HG03159 (cell line): ENCODE measurements at regions not wholly inside any gene's neighbourhood (a gene's known extent, or its start where the extent isn't known, plus 50 kb on each side); places are given as distances from the start of the nearest gene placed in this dataset.
"Not testable (repeated sequence)": the region's sequence is repeated elsewhere in the genome, so short reads cannot be mapped to it uniquely, and the experiment has no call there.

Source experiments
- ATAC-seq: cut with Tn5 transposase; IDR thresholded peaks from one replicate; pipeline ENCODE4 v1.9.1; 2021; ENCODE audit warnings: mild to moderate bottlenecking, moderate library complexity; ENCODE audit not compliant: unreplicated experiment

DNA sequence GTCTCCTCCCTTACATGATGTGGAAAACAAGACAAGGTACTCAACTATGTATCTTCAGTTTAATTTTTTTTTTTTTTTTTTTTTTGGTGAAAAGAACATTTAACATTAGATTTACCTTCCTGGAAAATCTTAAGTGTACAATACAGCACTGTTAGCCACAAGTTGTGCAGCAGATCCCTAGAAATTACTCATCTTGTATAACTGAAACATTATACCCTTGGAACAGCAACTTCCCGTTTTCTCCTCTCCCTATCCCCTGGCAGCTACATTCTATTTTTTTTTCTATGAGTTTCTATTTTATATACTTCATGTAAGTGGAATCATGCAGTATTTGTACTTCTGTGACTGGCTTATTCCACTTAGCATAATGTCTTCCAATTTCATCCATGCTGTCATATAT, 421.9 kb upstream of the FTMT start:
- ATAC-seq: no peak

DNA sequence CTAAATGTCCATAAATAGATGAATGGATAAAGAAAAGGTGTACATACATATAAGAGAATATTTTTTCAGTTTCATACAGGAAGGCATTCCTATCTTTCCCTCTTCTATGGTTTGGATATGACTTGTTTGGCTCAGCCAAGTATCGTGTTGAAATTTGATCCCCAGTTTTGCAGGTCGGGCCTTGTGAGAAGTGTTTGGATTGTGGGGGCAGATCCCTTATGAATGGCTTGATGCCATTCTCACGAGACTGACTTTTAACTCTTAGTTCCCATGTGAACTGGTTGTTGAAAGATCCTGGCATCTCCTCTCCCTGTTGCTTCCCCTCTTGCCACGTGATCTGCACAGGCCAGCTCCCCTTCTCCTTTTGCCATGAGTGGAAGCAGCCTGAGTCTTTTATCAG, 421.1 kb upstream of the FTMT start:
- no peak for ATAC-seq

GRCh38 chr5:121445511-121445910, 406.2 kb upstream of the FTMT start:
- no peak for ATAC-seq

DNA sequence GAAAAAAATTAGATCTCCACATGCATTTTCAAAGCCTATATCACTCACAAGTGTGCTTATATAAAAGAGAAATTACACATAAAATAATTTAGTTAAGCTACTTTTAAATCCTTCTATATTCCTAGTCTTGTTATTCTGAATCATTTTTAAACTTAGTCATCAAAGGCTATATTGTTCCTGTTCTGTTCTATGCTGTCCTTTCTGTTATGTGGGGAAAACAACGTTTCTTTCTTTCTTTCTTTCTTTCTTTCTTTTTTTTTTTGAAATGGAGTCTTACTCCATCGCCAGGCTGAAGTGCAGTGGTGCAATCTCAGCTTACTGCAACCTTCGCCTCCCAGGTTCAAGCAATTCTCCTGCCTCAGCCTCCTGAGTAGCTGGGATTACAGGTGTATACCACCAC, 389.2 kb upstream of the FTMT start:
- no peak for ATAC-seq

GRCh38 chr5:121471222-121471621, 380.5 kb upstream of the FTMT start:
- ATAC-seq: not testable (repeated sequence)

DNA sequence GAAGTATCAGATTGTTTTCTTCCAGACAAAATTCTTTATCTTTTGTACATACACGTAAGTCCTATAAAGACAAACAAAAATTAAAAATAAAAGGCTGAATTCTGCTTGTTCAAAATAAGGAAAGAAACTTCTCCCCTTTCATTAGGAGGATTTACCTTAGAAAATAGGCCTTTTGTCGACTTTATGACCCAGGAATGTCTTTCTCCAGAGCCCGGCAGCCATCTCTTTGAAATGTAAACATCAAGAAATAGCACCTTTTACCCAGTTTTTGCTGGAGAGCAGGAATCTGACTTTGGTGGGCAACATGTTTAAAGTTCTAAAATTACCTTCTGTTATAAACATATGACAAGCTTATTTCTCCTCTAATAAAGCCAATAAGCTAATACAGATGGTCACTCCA, 373.0 kb upstream of the FTMT start:
- no peak for ATAC-seq

- no peak for ATAC-seq
Observed at GRCh38 chr5:121479337-121479736, 372.3 kb upstream of the FTMT start.

DNA sequence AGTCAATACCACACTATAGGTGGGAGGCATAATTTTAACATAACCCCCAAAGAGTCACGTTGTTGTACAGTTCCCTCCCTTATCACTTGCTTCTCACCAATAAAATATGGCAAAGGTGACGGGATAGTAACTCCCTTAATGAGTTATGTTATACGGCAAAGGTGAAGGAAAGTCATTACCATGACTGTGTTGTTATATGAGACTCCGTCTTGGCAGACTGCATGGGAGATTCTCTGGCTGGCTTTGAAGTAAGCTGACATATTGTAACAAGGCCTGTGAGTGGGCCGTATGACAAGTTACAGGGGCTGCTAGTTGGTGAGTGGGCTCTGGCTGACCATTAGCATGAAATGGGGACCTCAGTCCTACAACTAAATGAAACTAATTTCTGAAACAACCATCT, 366.4 kb upstream of the FTMT start:
- no peak for ATAC-seq

DNA sequence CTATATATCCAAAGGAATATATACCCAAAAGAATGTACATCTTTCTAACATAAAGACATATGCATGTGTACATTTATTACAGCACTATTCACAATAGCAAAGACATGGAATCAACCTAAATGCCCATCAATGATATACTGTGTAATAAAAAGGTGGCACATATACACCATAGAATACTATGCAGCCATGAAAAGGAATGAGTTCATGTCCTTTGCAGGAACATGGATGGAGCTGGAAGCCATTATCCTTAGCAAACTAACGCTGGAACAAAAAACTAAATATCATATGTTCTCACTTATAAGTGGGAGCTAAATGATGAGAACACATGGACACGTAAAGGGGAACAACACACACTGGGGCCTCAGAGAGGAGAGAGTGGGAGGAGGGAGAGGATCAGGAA, 365.7 kb upstream of the FTMT start:
- ATAC-seq: not testable (repeated sequence)

DNA sequence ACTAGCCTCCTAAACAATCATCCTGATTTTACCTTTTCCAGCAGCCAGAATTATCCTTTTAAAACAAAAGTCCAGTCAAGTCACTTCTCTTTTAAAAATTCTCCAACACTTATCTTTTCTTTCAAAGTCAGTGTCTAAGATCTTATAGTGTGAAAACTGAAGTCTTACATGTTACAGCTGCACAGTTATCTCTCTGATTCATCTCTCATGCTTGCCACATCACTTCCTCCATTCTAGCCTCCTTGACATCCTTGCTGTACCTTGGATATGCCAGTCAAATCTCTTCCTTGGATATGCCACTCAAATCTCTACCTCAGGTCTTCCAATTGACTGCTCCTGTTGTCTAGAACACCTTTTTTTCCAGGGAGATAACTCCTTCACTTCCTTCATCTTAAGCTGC, 361.7 kb upstream of the FTMT start:
- ATAC-seq: no peak

DNA sequence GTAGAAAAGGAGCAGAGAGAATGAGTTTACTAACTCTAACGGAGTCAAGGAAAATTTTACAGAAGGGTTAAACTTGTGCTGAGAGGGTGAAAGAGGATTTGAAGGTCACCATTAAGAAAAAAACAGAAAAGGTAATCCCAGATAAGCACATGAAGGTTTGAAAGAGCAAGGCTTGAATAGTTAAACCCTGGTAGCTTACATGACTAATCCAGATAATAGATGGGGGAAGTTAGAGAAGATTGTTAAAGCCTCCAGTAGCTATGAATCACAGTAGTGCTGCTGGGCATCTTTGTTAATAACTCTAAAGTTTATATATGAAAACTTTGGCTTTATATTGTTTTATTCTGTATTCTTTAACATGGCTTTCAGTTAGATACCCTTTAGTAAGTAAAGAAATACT, 354.5 kb upstream of the FTMT start:
- no peak for ATAC-seq

DNA sequence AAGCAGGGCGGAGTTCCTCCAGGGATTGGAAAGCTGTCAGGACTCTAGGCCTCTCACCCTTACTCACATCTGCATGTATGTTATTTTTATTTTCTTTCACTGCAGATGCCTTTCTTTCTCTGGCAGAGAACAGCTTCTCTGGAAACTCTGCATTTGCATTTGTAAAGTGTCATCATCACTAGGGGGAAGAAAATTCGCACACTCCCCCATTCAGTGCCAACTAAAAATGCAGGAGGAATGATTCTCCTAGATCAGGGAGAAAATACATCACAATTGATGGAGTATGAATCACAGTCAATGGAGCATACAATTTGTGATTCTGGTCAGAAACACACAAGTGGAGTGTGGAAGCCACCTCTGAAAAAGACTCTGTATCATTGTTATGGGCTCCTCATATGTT, 351.4 kb upstream of the FTMT start:
- no peak for ATAC-seq

GRCh38 chr5:121503111-121503840, 348.4 kb upstream of the FTMT start:
- ATAC-seq: no peak

DNA sequence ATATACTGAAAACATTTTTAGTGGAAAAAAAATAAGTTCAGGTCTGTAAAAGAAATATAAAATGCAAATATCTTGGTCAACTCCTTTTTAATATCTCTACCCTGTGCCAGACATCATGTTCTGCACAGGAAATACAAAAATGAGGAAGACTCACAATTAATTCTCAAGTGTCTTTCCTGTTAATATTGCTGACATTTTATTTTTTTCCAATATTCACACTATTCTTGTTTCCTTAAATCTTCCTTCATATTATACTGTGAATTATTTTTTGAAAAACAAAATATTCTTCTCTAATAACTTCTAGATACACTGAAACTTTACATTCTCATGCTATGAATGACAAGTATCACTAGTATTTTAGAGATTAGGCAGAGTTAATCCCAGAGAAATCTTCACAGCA, 334.7 kb upstream of the FTMT start:
- no peak for ATAC-seq

- no peak for ATAC-seq
Observed at GRCh38 chr5:121525706-121526105, 326.0 kb upstream of the FTMT start.

DNA sequence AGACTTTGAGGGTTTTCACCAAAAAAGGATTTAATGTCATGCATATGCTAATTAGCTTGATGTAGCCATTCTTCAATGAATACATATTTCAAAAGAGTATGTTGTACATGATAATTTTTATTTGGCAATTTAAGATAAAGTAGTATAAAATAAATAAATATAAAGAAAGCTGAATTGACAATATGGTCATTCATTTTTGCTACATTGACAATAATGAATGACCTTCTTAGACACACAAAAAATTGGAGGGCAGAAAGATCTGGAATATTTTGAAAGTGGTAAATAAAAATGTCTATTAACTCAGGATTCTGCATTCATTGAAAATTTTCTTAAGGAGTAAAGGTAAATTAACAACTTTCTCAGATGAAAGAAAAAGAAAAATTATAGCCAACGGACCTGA, 324.8 kb upstream of the FTMT start:
- ATAC-seq: no peak

DNA sequence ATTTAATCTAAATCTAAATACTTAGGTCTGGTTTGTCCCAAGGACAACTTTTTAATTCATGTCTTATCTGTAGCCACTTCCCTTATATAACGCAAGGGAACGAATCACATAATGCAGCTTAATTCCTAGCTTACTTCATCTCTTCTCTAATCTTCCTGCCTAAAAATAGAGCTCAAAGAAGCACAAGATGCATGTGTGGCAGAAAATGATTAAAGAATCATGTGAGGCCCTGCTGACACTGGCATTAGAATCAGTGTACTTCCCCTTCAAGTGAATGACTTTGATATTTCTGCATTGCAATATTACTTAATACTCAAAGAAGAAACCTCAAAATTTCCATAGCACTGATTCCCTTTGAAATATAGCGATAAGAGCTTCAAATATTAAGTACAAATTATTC, 317.9 kb upstream of the FTMT start:
- no peak for ATAC-seq

- ATAC-seq: no peak
Observed at GRCh38 chr5:121550989-121551388, 300.7 kb upstream of the FTMT start.

- ATAC-seq: no peak
Observed at GRCh38 chr5:121559832-121560231, 291.9 kb upstream of the FTMT start.

DNA sequence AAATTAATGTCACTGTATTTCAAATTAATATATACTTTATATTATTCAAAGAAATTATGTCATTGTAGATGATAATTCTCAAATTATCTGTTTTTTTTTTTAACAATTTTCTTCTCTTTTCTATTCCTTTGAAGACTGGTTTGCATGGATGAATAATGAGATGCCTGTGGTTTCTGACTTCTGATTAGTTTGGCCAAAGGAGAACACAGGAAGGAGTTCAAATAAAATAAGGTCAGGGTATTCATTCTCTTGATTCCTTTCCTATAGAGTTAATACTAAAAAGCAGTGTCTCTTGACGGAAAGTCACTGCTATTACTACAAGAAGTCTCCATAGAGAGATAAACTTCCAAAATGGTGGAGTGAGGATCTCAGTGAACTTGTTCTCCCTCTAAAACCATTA, 279.6 kb upstream of the FTMT start:
- ATAC-seq: no peak

GRCh38 chr5:121573721-121574382, 277.8 kb upstream of the FTMT start:
- ATAC-seq: no peak

GRCh38 chr5:121581588-121581987, 270.1 kb upstream of the FTMT start:
- no peak for ATAC-seq

DNA sequence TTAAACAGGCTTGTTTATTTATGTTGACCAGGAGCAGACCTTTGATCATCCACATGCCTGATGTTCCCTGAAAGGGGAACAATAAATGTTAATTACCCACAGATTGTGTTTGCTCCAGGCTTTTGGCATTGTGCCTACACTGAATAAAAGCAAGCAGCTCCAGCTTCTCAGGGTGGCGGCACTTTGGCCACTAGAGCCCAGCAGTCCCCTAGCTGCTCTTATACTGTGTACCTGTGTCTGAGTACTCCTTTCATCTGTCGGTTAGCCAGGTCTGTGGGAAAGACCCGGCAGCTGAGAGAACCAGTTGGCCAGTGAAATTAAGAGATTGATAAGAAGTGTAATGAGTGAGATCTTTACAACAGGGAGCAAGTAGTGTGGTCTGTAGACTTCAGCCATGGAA, 254.8 kb upstream of the FTMT start:
- ATAC-seq: no peak
